Caki2 (cell line): ENCODE measurements at regions not wholly inside any gene's neighbourhood (a gene's known extent, or its start where the extent isn't known, plus 50 kb on each side); places are given as distances from the start of the nearest gene placed in this dataset.
"Not testable (repeated sequence)": the region's sequence is repeated elsewhere in the genome, so short reads cannot be mapped to it uniquely, and the experiment has no call there.

ENCODE experiments used
- DNase-seq: peaks from one replicate; pipeline ENCODE4 v3.0.0-alpha.2; 2015; ENCODE audit warnings: low read depth
- in situ Hi-C: cut with HindIII; loops from 2 replicates; pipeline ENCODE4 v1.10.0; 2016; ENCODE audit warnings: low sequenced_read_pairs, low pct_unique_long_range_greater_than_20kb, mixed read lengths

GRCh38 chr9:38342532-38342931 is 50.0 kb upstream of the ALDH1B1 start:
- DNase-seq: no peak
- in situ Hi-C loops: loop anchor here (25.0 kb wide), 1 partner anchor 430 kb away; the partner anchor contains the start of gene SLC25A51

- no peak for DNase-seq
- in situ Hi-C loops: loop anchor here (25.0 kb wide), 1 partner anchor 430 kb away; the partner anchor contains the start of gene SLC25A51
These were observed 50.4 kb upstream of the ALDH1B1 start for GRCh38 chr9:38342096-38342495.

- in situ Hi-C loops: loop anchor here (25.0 kb wide), 1 partner anchor 427 kb away; the partner anchor contains the start of gene SLC25A51
- no peak for DNase-seq
These were observed 53.0 kb upstream of the ALDH1B1 start for GRCh38 chr9:38339496-38339895.

GRCh38 chr9:38339087-38339486 is 53.4 kb upstream of the ALDH1B1 start:
- in situ Hi-C loops: loop anchor here (25.0 kb wide), 1 partner anchor 427 kb away; the partner anchor contains the start of gene SLC25A51
- peak; percentile 4 for DNase-seq

- peak; percentile 22 for DNase-seq
- in situ Hi-C loops: loop anchor here (25.0 kb wide), 1 partner anchor 426 kb away; the partner anchor contains the start of gene SLC25A51
These were observed 54.0 kb upstream of the ALDH1B1 start for GRCh38 chr9:38338342-38339018.

GRCh38 chr9:38337706-38338264 is 54.7 kb upstream of the ALDH1B1 start:
- peak; percentile 2 for DNase-seq
- in situ Hi-C loops: loop anchor here (25.0 kb wide), 1 partner anchor 425 kb away; the partner anchor contains the start of gene SLC25A51

GRCh38 chr9:38337181-38337580 is 55.3 kb upstream of the ALDH1B1 start:
- in situ Hi-C loops: loop anchor here (25.0 kb wide), 1 partner anchor 425 kb away; the partner anchor contains the start of gene SLC25A51
- no peak for DNase-seq

- DNase-seq: no peak
- in situ Hi-C loops: loop anchor here (25.0 kb wide), 1 partner anchor 424 kb away; the partner anchor contains the start of gene SLC25A51
These were observed 56.2 kb upstream of the ALDH1B1 start for GRCh38 chr9:38336341-38336740.

- DNase-seq: no peak
- in situ Hi-C loops: loop anchor here (25.0 kb wide), 1 partner anchor 423 kb away; the partner anchor contains the start of gene SLC25A51
These were observed 56.8 kb upstream of the ALDH1B1 start for GRCh38 chr9:38335686-38336085.

GRCh38 chr9:38334234-38334633 is 58.3 kb upstream of the ALDH1B1 start:
- in situ Hi-C loops: loop anchor here (25.0 kb wide), 1 partner anchor 422 kb away; the partner anchor contains the start of gene SLC25A51
- DNase-seq: no peak

GRCh38 chr9:38333047-38333446 is 59.5 kb upstream of the ALDH1B1 start:
- in situ Hi-C loops: loop anchor here (25.0 kb wide), 1 partner anchor 421 kb away; the partner anchor contains the start of gene SLC25A51
- no peak for DNase-seq

- DNase-seq: no peak
- in situ Hi-C loops: loop anchor here (25.0 kb wide), 1 partner anchor 420 kb away; the partner anchor contains the start of gene SLC25A51
These were observed 59.9 kb upstream of the ALDH1B1 start for GRCh38 chr9:38332625-38333024.

- in situ Hi-C loops: loop anchor here (25.0 kb wide), 1 partner anchor 419 kb away; the partner anchor contains the start of gene SLC25A51
- DNase-seq: no peak
These were observed 61.4 kb upstream of the ALDH1B1 start for GRCh38 chr9:38331141-38331540.

GRCh38 chr9:38329968-38330367 is 62.5 kb upstream of the ALDH1B1 start:
- no peak for DNase-seq
- in situ Hi-C loops: loop anchor here (25.0 kb wide), 1 partner anchor 418 kb away; the partner anchor contains the start of gene SLC25A51

- in situ Hi-C loops: loop anchor here (25.0 kb wide), 1 partner anchor 416 kb away; the partner anchor contains the start of gene SLC25A51
- DNase-seq: no peak
These were observed 63.7 kb upstream of the ALDH1B1 start for GRCh38 chr9:38328765-38329164.

GRCh38 chr9:38326122-38326521 is 66.4 kb upstream of the ALDH1B1 start:
- DNase-seq: no peak
- in situ Hi-C loops: loop anchor here (25.0 kb wide), 1 partner anchor 414 kb away; the partner anchor contains the start of gene SLC25A51

GRCh38 chr9:38324213-38324612 is 68.3 kb upstream of the ALDH1B1 start:
- in situ Hi-C loops, DNase-seq: not testable (repeated sequence)

- no peak for DNase-seq
- in situ Hi-C loops: no loop called here
These were observed 69.6 kb upstream of the ALDH1B1 start for GRCh38 chr9:38322937-38323336.
